ENCODE measurements at regions not wholly inside any gene's neighbourhood (a gene's known extent, or its start where the extent isn't known, plus 50 kb on each side); places are given as distances from the start of the nearest gene placed in this dataset.

GRCh38 chr15:35741395-35741794 lies 195.4 kb upstream of the DPH6 start:
- no peaks in the 10 kb centered on the region for H3K27me3 Mint-ChIP-seq (ENCODE audit: low read depth, unreplicated experiment)
- DNase-seq (ENCODE audit: low read depth): no peak
- H3K4me3 Mint-ChIP-seq (ENCODE audit: unreplicated experiment): no peak overlapping the region
- Histone ChIP-seq H2AFZ (ENCODE audit: low read depth, low read length) (no peak overlapping the region), H3K9ac (ENCODE audit: low read length) (no peak overlapping the region), H3K9me3 (ENCODE audit: insufficient read depth, low read depth, low read length) (no peaks in the 10 kb centered on the region), H3K4me1 (ENCODE audit: insufficient read depth, low read length) (peaks cover 16% of the 10 kb centered on the region), H3K27me3 (ENCODE audit: insufficient read depth, low read length) (no peaks in the 10 kb centered on the region), H3K4me2 (ENCODE audit: low read length) (no peak overlapping the region), H4K20me1 (ENCODE audit: insufficient read depth, low read length) (no peaks in the 10 kb centered on the region), H3K36me3 (ENCODE audit: insufficient read depth, low read length) (no peaks in the 10 kb centered on the region), H3K27ac (ENCODE audit: low read depth, low read length) (no peak overlapping the region), H3K4me3 (ENCODE audit: insufficient read depth, low read depth, low read length) (no peak overlapping the region), H3K79me2 (ENCODE audit: insufficient read depth, low read length) (no peaks in the 10 kb centered on the region)
- H3K27ac Mint-ChIP-seq (ENCODE audit: unreplicated experiment): no peak overlapping the region
- H3K4me1 Mint-ChIP-seq (ENCODE audit: low read depth, unreplicated experiment): peaks cover 33% of the 10 kb centered on the region
- TF ChIP-seq EZH2 (IDR thresholded peaks at IDR 0.05; ENCODE audit: insufficient read depth, low read length) (no peak), CTCF (IDR thresholded peaks at IDR 0.05; ENCODE audit: insufficient read depth, low read depth, low read length) (no peak)
- FAIRE-seq: no peak
- no peaks in the 10 kb centered on the region for H3K36me3 Mint-ChIP-seq (ENCODE audit: low read depth, unreplicated experiment)
- peaks cover 12% of the 10 kb centered on the region for H3K9me3 Mint-ChIP-seq (ENCODE audit: unreplicated experiment)

- no peaks in the 10 kb centered on the region for H3K27me3 Mint-ChIP-seq (ENCODE audit: low read depth, unreplicated experiment)
- Histone ChIP-seq H3K9ac (ENCODE audit: low read length) (no peak overlapping the region), H3K4me1 (ENCODE audit: insufficient read depth, low read length) (peaks cover 17% of the 10 kb centered on the region), H3K27ac (ENCODE audit: low read depth, low read length) (no peak overlapping the region), H3K9me3 (ENCODE audit: insufficient read depth, low read depth, low read length) (no peaks in the 10 kb centered on the region), H3K4me3 (ENCODE audit: insufficient read depth, low read depth, low read length) (no peak overlapping the region), H2AFZ (ENCODE audit: low read depth, low read length) (no peak overlapping the region), H3K27me3 (ENCODE audit: insufficient read depth, low read length) (no peaks in the 10 kb centered on the region), H3K4me2 (ENCODE audit: low read length) (no peak overlapping the region), H3K79me2 (ENCODE audit: insufficient read depth, low read length) (no peaks in the 10 kb centered on the region), H4K20me1 (ENCODE audit: insufficient read depth, low read length) (no peaks in the 10 kb centered on the region), H3K36me3 (ENCODE audit: insufficient read depth, low read length) (no peaks in the 10 kb centered on the region)
- TF ChIP-seq EZH2 (IDR thresholded peaks at IDR 0.05; ENCODE audit: insufficient read depth, low read length): no peak
- TF ChIP-seq CTCF (IDR thresholded peaks at IDR 0.05; ENCODE audit: insufficient read depth, low read depth, low read length): no peak
- H3K9me3 Mint-ChIP-seq (ENCODE audit: unreplicated experiment): peaks cover 12% of the 10 kb centered on the region
- H3K36me3 Mint-ChIP-seq (ENCODE audit: low read depth, unreplicated experiment): no peaks in the 10 kb centered on the region
- peaks cover 37% of the 10 kb centered on the region for H3K4me1 Mint-ChIP-seq (ENCODE audit: low read depth, unreplicated experiment)
- no peak for FAIRE-seq
- no peak overlapping the region for H3K4me3 Mint-ChIP-seq (ENCODE audit: unreplicated experiment)
- H3K27ac Mint-ChIP-seq (ENCODE audit: unreplicated experiment): no peak overlapping the region
- DNase-seq (ENCODE audit: low read depth): no peak
These were observed 195.9 kb upstream of the DPH6 start for GRCh38 chr15:35741881-35742280.

DNA sequence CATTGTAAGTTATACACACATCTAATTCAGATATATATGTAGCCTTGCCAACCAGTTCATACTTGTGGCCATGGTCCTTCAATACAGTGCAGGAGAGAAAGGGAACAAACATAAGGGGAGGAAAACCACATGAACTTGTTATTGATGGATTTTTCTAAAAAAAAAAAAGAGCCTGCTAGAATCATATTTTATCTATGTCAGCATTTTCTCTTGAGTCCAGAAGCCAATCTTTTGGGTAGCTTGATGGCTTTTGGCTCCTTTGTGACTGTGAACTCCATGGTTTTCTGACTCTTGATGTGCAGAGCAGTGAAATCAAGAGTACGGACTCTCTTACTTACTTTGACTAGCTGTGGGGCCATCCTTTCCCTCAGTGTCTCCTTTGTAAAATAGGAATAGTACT lies 197.4 kb upstream of the DPH6 start:
- H3K36me3 Mint-ChIP-seq (ENCODE audit: low read depth, unreplicated experiment): no peaks in the 10 kb centered on the region
- Histone ChIP-seq H3K79me2 (ENCODE audit: insufficient read depth, low read length) (no peaks in the 10 kb centered on the region), H3K9ac (ENCODE audit: low read length) (no peak overlapping the region), H3K9me3 (ENCODE audit: insufficient read depth, low read depth, low read length) (no peaks in the 10 kb centered on the region), H2AFZ (ENCODE audit: low read depth, low read length) (no peak overlapping the region), H3K27ac (ENCODE audit: low read depth, low read length) (no peak overlapping the region), H3K4me2 (ENCODE audit: low read length) (no peak overlapping the region), H3K36me3 (ENCODE audit: insufficient read depth, low read length) (no peaks in the 10 kb centered on the region), H3K27me3 (ENCODE audit: insufficient read depth, low read length) (no peaks in the 10 kb centered on the region), H3K4me3 (ENCODE audit: insufficient read depth, low read depth, low read length) (no peak overlapping the region), H3K4me1 (ENCODE audit: insufficient read depth, low read length) (peaks cover 8% of the 10 kb centered on the region), H4K20me1 (ENCODE audit: insufficient read depth, low read length) (no peaks in the 10 kb centered on the region)
- no peaks in the 10 kb centered on the region for H3K27me3 Mint-ChIP-seq (ENCODE audit: low read depth, unreplicated experiment)
- FAIRE-seq (no peak), DNase-seq (ENCODE audit: low read depth) (peak; percentile 32)
- peaks cover 23% of the 10 kb centered on the region for H3K4me1 Mint-ChIP-seq (ENCODE audit: low read depth, unreplicated experiment)
- H3K9me3 Mint-ChIP-seq (ENCODE audit: unreplicated experiment): peaks cover 12% of the 10 kb centered on the region
- TF ChIP-seq CTCF (IDR thresholded peaks at IDR 0.05; ENCODE audit: insufficient read depth, low read depth, low read length) (no peak), EZH2 (IDR thresholded peaks at IDR 0.05; ENCODE audit: insufficient read depth, low read length) (no peak)
- H3K4me3 Mint-ChIP-seq (ENCODE audit: unreplicated experiment): no peak overlapping the region
- no peak overlapping the region for H3K27ac Mint-ChIP-seq (ENCODE audit: unreplicated experiment)

Data from astrocyte (in vitro differentiated cells and primary cell).